PC-9 (cell line): ENCODE measurements at regions not wholly inside any gene's neighbourhood (a gene's known extent, or its start where the extent isn't known, plus 50 kb on each side); places are given as distances from the start of the nearest gene placed in this dataset.

ENCODE experiments used
- BruUV-seq: library from RNA; stranded (reverse); fragments of 400-500 nt; replicated peaks from 2 replicates; lab custom pipeline; 2021; lab: Mats Ljungman, UMichigan
- CTCF ChIA-PET: fragments of 300-600 bp; sonication (Branson Sonifier 250); formaldehyde crosslinking; loops from one replicate; lab custom pipeline; 2022; ENCODE audit warnings: antibody characterized with exemption; lab: Charles Lee
- POLR2A ChIA-PET: fragments of 300-600 bp; sonication (Branson Sonifier 250); formaldehyde crosslinking; loops from one replicate; lab custom pipeline; 2022; ENCODE audit warnings: antibody characterized with exemption; ENCODE audit not compliant: unreplicated experiment; lab: Charles Lee
- DNase-seq, 2 experiments: peaks; one replicate each; pipeline versions ENCODE4 v3.0.0 to v3.0.0-alpha.2; 2015 to 2022; ENCODE audit warnings: mixed read lengths in 1 of 2
- H2AFZ ChIP-seq: fragments of 200-600 bp; sonication (generic); 2 replicates; pipeline ENCODE4 v1.8.1; 2017; ENCODE audit warnings: antibody characterized with exemption
- H3F3A ChIP-seq: fragments of 200-600 bp; sonication (generic); 2 replicates; pipeline ENCODE4 v1.8.1; 2017; ENCODE audit warnings: antibody characterized with exemption, mild to moderate bottlenecking, low read depth; ENCODE audit not compliant: insufficient read depth
- H3K27ac ChIP-seq: fragments of 200-600 bp; sonication (generic); 2 replicates; pipeline ENCODE4 v1.6.1; 2016; ENCODE audit warnings: mixed run types
- H3K27me3 ChIP-seq: fragments of 200-600 bp; sonication (generic); 2 replicates; pipeline ENCODE4 v1.6.1; 2016; ENCODE audit warnings: low read depth, mixed run types; ENCODE audit not compliant: insufficient read depth
- H3K36me3 ChIP-seq: fragments of 200-600 bp; sonication (generic); 2 replicates; pipeline ENCODE4 v1.6.1; 2016; ENCODE audit warnings: low read depth, mixed run types
- H3K4me1 ChIP-seq: fragments of 200-600 bp; sonication (generic); replicated peaks from 2 replicates; pipeline ENCODE4 v1.6.1; 2016; ENCODE audit warnings: mixed run types; ENCODE audit not compliant: insufficient read depth
- H3K4me2 ChIP-seq: fragments of 200-600 bp; sonication (generic); 2 replicates; pipeline ENCODE4 v1.6.1; 2017; ENCODE audit warnings: mixed run types
- H3K4me3 ChIP-seq: fragments of 200-600 bp; sonication (generic); 2 replicates; pipeline ENCODE4 v1.6.1; 2016; ENCODE audit warnings: mixed run types
- H3K79me2 ChIP-seq: fragments of 200-600 bp; sonication (generic); 2 replicates; pipeline ENCODE4 v1.6.1; 2017; ENCODE audit warnings: low read depth, mixed run types
- H3K9me2 ChIP-seq: fragments of 200-600 bp; sonication (generic); 2 replicates; pipeline ENCODE4 v1.8.1; 2017; ENCODE audit warnings: mild to moderate bottlenecking; ENCODE audit not compliant: insufficient read depth
- H3K9me3 ChIP-seq: fragments of 200-600 bp; sonication (generic); 2 replicates; pipeline ENCODE4 v1.8.1; 2016; ENCODE audit warnings: low read depth; ENCODE audit not compliant: insufficient read depth
- H4K20me1 ChIP-seq: fragments of 200-600 bp; sonication (generic); 2 replicates; pipeline ENCODE4 v1.8.1; 2017; ENCODE audit not compliant: insufficient read depth
- CTCF ChIP-seq: fragments of 200-600 bp; sonication (generic); conservative IDR thresholded peaks from 2 replicates; pipeline ENCODE4 v1.6.1; 2017; ENCODE audit warnings: mixed run types, antibody characterized with exemption, mild to moderate bottlenecking, moderate library complexity
- EZH2 ChIP-seq: fragments of 200-600 bp; sonication (generic); IDR thresholded peaks from 2 replicates; pipeline ENCODE4 v1.8.0; 2017; ENCODE audit warnings: antibody characterized with exemption, low read depth
- intact Hi-C: fragments of 100-400 bp; cut with micrococcal nuclease; formaldehyde crosslinking; loops from one replicate; pipeline ENCODE4 v1.10.0; 2022; ENCODE audit not compliant: unreplicated experiment

GRCh38 chr2:55807900-55808299 is 114.3 kb upstream of the PNPT1 start:
- Histone ChIP-seq H2AFZ (no peak overlapping the region), H3K4me3 (no peak overlapping the region), H3K9me2 (no peaks in the 10 kb centered on the region), H3K36me3 (no peaks in the 10 kb centered on the region), H3K79me2 (no peaks in the 10 kb centered on the region), H3K27me3 (no peaks in the 10 kb centered on the region), H4K20me1 (no peaks in the 10 kb centered on the region), H3K4me1 (no peaks in the 10 kb centered on the region), H3F3A (no peaks in the 10 kb centered on the region), H3K9me3 (no peaks in the 10 kb centered on the region), H3K27ac (no peak overlapping the region), H3K4me2 (no peak overlapping the region)
- intact Hi-C loops, result no loop called here
- DNase-seq, result no peak
- ChIA-PET POLR2A (no interaction called here), CTCF (no interaction called here)
- BruUV-seq, result no TSS peak
- TF ChIP-seq EZH2 (no peak), CTCF (no peak)

GRCh38 chr2:55805686-55806085 is 112.0 kb upstream of the PNPT1 start:
- H3K4me1 ChIP-seq, result no peaks in the 10 kb centered on the region
- ChIA-PET POLR2A (no interaction called here), CTCF (no interaction called here)

GRCh38 chr2:55804535-55804934 is 110.9 kb upstream of the PNPT1 start:
- Histone ChIP-seq H3K27me3 (no peaks in the 10 kb centered on the region), H3K4me2 (no peak overlapping the region), H3K4me1 (no peaks in the 10 kb centered on the region), H3F3A (no peaks in the 10 kb centered on the region), H2AFZ (no peak overlapping the region), H3K27ac (no peak overlapping the region), H4K20me1 (no peaks in the 10 kb centered on the region), H3K36me3 (no peaks in the 10 kb centered on the region), H3K4me3 (no peak overlapping the region), H3K9me3 (no peaks in the 10 kb centered on the region), H3K9me2 (no peaks in the 10 kb centered on the region), H3K79me2 (no peaks in the 10 kb centered on the region)
- BruUV-seq, result no TSS peak
- intact Hi-C loops, result no loop called here
- POLR2A ChIA-PET, result no interaction called here
- DNase-seq, result no peak
- TF ChIP-seq EZH2, result no peak
- CTCF ChIA-PET, result no interaction called here

More at GRCh38 chr2:55805686-55806085, 112.0 kb upstream of the PNPT1 start:
- intact Hi-C loops, result no loop called here
- H3K79me2 ChIP-seq, result no peaks in the 10 kb centered on the region
- no peaks in the 10 kb centered on the region for H4K20me1 ChIP-seq
- no peaks in the 10 kb centered on the region for H3K9me3 ChIP-seq
- no peak for DNase-seq
- no peaks in the 10 kb centered on the region for H3K36me3 ChIP-seq
- no peak overlapping the region for H3K4me3 ChIP-seq
- H2AFZ ChIP-seq, result no peak overlapping the region
- no TSS peak for BruUV-seq
- H3K27me3 ChIP-seq, result no peaks in the 10 kb centered on the region
- no peaks in the 10 kb centered on the region for H3F3A ChIP-seq
- no peaks in the 10 kb centered on the region for H3K9me2 ChIP-seq
- TF ChIP-seq EZH2 (no peak), CTCF (no peak)
- no peak overlapping the region for H3K4me2 ChIP-seq
- H3K27ac ChIP-seq, result no peak overlapping the region

- Histone ChIP-seq H4K20me1 (no peaks in the 10 kb centered on the region), H2AFZ (no peak overlapping the region), H3K4me3 (no peak overlapping the region), H3K4me1 (no peaks in the 10 kb centered on the region), H3K27me3 (no peaks in the 10 kb centered on the region), H3K9me3 (no peaks in the 10 kb centered on the region), H3K36me3 (no peaks in the 10 kb centered on the region), H3K4me2 (no peak overlapping the region), H3K27ac (no peak overlapping the region), H3K9me2 (no peaks in the 10 kb centered on the region), H3K79me2 (no peaks in the 10 kb centered on the region), H3F3A (no peaks in the 10 kb centered on the region)
- CTCF ChIA-PET, result no interaction called here
- no peak for DNase-seq
- POLR2A ChIA-PET, result no interaction called here
- no peak for TF ChIP-seq EZH2
- no peak for TF ChIP-seq CTCF
- BruUV-seq, result no TSS peak
- intact Hi-C loops, result no loop called here
These were observed 108.4 kb upstream of the PNPT1 start for GRCh38 chr2:55802067-55802466.
